Activated naive CD4-positive, alpha-beta T cell treated with Interleukin-2 at 50 U/mL for 16 hours (primary cell): ENCODE measurements at regions not wholly inside any gene's neighbourhood (a gene's known extent, or its start where the extent isn't known, plus 50 kb on each side); places are given as distances from the start of the nearest gene placed in this dataset.
"Not testable (repeated sequence)": the region's sequence is repeated elsewhere in the genome, so short reads cannot be mapped to it uniquely, and the experiment has no call there.

Experiments
- DNase-seq: peaks from one replicate; pipeline ENCODE4 v3.0.0-alpha.2; 2020

DNA sequence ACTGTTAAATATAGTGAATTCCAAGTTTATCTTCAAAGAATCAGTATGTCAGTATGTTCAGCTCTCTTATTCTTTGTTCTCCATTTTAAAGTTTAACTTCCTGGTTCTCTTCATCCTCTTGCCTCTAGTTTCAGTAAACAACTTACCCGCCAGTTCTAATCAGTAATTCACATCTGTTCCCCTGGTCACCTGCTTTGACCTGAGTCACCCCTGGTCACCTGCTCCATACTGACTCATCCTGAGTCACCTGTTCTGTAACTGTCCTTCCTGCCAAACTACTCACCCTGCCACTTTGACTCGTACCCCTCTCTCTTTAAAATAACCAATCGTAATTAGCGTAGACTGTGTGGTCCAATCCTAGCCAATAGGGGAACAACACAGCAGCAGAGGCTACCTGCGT, 992.7 kb upstream of the HS3ST1 start:
- no peak for DNase-seq

DNA sequence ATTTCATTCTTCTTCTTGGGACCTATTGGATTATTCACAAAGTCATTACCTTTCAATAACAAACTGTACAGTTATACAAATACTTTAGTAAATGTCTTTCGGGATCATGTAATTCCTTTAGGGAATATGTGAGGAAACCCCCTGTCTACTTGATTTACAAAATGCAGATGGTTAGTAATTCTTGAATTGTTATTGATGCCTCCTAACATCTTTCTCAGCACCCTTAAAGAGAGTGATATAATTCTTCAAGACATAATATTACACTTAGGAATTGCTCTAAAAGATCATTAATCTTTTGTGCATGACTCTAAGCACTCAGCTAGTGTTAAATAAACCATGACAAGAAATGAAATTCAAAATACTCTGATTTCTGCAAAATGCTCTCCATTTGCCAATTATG, 988.1 kb upstream of the HS3ST1 start:
- DNase-seq = no peak

DNA sequence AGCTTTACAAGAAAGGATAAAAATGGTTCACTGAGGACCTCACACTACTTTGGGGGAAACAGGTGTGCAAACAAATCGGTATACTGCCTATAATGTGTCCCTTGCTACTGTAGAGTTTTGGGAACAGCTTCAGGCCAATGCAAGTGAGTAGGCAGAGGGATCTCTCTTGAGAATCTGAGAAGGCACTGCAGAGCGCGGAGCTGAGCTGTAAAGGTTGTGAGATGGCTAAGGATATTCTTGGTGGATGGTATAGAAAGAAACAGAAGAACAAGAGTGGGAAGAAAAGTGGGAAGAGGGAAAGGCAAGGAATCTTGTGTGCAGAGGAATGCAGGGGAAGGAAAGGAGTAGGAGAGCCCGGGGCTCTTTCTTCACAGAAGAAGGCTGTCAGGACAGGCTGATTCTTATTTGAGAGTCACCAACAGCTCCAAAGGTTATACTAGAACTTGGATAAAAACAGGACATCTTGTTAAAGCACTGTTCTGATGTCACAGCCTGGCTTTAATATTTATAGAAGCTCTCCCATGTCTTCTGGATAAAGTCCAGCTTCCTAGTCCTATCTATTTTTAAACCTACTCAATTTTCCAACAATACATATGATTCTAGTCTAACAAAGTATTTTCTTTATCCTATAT, 985.6 kb upstream of the HS3ST1 start:
- DNase-seq = no peak

DNA sequence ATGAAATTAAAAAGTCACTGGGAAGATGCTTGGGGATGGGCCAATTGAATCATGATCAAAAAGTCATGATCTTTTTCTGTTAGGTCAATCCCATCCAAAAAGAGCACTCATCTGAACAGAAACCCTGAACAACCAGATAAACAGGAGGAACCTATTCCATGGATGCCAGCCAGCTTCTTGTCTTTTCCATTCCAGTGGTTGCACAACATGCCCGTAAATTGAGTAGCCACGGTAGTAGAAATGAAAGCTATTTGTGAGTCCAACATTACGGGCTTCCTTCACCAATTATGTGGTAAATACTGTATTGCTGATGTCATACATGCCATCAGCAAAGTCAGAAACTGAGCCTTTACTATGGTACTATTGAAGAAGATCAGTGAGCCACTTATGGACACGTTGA, 982.4 kb upstream of the HS3ST1 start:
- DNase-seq = no peak

DNA sequence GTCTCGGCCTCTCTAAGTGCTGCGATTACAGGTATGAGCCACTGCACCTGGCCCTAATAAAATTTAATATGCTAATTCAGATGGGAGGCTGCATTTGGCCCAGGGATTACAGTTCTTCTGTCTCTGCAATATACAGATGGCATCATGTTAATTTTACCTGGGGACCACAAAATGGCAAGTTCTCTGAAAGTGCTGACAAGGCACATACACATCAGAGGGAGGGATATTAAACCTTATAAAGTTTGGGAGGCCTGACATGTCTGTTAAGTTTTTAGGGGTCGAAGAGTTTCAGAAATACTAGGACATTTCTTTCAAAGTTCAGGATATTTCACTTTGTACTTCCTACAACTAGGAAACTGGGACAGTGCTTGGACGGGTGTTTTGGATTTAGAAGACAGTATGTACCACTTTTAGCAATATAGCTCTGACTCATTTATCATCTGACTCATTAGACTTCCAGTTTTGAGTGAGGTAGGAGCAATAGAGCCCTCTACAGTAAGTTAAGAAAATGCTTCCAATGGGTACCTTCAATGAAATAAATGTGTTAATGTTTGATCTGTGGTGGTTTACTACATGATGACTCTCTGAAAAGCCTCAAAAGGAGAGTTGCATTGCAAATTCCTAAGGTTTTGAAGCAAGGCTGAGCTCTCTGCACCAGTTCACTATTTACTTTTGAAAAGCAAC, 981.0 kb upstream of the HS3ST1 start:
- no peak for DNase-seq

DNA sequence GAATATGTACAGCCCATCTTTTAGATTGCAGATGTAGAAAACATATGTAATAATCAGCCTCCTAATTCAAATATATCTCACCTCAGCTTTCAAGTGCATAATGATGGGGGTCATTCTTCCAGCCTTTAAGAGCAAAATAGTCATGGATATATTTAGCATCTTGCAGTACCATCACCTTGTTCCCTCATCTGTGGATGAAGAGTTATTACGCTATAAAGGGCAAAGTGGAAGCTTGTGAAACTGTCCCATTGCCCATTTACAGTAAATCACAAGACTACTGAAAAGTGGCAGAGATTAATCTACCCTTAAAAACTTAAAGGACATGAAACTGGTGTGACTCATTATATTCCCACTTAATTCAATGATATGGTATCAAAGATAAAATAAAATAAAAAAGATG, 979.7 kb upstream of the HS3ST1 start:
- DNase-seq = no peak

DNA sequence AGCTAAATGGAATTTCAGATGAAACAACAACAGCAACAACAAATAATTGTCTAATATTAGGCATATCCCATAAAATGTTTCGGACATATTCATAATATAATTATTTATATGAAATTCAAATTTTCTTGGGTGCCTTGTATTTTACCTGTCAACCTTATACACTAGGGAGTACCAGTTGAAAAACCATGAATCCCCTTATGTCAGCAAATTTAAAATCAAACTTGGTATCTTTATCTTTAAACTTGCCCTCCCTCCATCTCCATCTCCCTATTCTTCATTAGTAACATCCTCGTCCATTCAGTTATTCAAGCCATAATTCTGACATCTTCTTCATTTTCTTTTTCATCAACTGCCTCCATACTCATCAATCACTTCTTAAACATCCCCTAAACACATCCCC, 974.5 kb upstream of the HS3ST1 start:
- DNase-seq = no peak

DNA sequence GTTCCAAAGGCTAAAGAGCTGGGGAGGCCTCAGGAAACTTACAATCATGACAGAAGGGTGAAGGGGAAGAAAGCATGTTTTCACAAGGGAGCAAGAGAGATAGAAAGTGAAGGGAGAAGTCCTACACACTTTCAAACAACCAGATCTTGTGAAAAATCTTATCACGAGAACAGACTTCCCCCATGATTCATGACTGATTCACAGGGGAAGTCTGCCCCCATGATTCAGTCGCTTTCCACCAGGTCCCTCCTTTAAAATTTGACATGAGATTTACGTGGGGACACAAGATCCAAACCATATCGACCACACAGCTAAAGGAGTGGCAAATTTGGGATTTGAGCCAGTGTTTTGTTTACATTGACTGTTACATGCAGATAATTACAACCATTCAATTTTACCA, 971.1 kb upstream of the HS3ST1 start:
- DNase-seq = no peak

DNA sequence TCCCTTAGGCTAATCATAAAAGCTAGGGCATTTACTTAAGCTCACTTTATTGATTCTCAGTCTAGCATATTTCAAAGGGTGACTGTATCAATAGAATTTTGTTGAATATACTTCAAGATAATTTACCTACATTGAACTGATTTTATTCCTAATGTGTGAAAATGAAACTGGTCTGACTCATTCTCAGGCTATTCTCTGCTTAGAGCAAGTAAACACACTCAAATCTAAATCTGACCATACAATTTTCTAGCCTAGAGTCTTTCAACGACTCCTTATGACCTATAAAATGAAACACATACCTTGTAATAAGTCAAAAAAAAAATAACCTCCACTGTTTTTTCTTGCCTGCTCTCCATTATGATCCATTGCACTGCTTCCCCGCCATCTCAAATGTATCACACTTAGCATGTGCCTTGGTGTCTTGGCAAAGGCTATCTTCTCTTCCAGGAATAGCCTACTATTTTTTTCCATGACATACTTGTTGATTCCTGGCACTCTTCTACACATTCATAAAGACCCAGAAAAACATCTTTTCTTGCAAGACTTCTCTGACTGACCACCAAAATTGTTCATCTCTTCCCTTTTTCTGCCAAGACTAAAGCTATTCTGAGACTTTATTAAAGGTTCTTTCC, 965.1 kb upstream of the HS3ST1 start:
- DNase-seq = no peak

DNA sequence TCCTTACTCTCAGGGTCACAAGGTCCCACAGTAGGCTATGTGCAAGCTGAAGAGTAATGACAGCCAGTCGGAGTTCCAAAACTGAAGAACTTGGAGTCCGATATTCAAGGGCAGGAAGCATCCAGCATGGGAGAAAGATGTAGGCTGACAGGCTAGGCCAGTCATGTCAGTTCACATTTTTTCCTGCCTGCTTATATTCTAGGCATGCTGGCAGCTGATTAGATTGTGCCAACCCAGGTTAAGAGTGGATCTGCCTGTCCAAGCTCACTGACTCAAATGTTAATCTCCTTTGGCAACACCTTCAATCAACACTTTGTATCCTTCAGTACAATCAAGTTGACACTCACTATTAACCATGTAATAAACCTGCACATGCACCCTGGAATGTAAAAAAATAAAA, 960.9 kb upstream of the HS3ST1 start:
- no peak for DNase-seq

DNA sequence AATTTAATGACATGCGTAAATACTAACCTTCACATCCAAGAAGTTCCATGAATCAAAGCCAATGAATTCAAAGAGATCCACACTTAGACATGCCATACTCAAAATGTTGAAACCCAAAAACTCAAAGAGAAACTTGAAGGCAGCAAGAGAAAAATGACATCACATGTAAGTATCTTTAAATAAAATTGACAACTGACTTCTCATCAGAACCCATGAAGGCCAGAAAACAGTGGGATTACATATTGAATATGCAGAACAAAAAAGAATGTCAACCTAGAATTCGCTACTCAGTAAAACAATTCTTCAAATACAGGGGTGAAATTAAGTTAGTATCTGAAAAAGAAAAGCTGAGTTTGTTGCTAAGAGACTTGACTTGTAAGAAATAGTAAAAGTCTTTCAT, 953.9 kb upstream of the HS3ST1 start:
- no peak for DNase-seq

DNA sequence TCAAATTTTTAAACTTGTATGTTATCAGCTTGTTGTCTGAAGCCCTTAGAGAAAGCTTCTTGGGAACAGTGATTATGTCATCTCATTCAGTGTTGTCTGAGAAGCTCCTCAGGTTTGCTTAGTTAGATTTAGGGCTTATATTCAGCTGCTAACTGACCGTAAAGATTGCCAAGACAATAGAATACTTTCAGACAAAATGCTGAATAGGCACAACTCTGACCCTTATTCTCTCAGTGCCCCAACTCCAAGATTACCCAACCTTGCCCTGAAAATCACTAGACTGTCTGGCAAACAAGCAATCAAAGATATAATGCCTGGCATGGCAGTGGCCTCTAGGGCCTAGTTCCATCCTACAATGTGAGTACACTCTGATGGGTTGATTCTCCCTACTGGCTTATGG, 950.5 kb upstream of the HS3ST1 start:
- no peak for DNase-seq

DNA sequence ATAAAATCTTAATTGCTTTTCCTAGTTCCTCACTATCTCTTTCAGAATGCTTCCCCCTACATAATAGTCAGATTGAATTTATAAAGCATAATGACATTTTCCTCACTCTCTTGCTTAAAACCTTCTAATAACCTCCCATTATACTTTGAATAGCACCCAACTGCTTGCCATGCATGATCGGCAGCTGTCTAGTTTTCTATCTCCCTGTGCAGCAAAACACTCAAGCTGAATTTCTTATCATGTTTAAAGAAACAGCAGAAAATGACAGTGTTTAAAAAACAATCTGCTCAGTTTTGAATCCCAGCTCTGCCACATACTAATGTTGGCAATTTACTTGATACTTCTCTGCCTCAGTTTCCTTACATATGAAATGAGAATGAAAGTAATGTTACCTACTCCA, 947.1 kb upstream of the HS3ST1 start:
- no peak for DNase-seq

DNA sequence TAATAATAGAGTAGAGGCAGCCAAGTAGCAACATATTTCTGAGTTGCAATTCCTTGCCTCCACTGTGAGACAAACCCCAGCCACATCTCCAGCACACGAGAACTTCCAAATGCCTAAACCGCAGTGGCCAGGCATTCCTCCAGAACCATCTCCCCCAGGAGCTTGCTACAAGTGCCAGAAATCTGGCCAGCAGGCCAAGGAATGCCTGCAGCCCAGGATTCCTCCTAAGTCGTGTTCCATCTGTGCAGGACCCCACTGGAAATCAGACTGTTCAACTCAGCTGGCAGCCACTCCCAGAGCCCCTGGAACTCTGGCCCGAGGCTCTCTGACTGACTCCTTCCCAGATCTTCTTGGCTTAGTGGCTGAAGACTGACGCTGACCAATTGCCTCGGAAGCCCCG, 937.2 kb upstream of the HS3ST1 start:
- DNase-seq = not testable (repeated sequence)

DNA sequence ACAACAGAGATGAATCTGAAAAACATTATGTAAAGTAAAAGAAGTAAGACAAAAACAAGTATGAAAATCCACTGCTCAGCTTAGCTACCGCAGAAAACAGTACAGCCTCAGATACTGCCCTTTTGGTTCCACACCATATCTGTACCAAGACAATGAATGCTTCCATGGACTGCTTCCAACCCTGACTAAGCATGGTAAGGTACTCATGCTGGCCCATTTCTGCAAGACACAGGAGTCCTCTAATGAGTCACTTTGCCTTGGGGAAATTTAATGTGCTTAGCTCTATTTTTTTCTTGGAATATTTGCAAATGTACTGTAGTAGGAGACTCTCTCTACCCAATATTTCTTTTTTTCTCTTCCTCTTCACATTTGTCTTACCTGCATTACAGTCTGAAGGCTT, 931.7 kb upstream of the HS3ST1 start:
- no peak for DNase-seq

DNA sequence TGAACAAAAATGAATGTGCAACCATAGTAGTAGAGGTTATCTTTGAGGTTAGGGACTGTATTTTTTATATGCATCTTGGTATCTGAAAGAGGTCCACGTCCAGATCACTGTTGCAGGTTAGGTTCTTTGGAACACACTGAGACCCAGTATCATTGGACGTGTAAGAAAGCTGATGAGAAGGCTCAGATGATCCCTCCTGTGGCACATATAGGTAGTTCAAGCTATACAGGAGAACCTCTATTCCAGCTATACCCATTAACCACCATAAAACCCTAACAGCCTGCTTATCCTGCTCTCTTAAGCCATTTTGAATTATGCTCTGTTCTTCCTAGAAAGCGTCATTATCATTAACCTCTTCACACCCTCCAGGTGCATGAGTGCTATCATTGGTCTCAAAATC, 930.7 kb upstream of the HS3ST1 start:
- DNase-seq = no peak

DNA sequence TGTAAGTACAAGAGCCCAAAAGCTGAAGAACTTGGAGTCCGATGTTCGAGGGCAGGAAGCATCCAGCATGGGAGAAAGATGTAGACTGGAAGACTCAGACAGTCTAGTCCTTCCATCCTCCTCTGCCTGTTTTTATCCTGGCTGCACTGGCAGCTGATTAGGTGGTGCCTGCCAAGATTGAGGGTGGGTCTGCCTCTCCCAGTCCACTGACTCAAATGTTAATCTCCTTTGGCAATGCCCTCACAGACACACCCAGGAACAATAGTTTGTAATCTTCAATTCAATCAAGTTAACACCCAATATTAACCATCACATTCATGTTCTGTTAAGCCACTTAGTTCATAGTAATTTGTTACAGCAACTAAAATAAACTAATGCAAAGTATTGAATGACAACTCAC, 904.4 kb upstream of the HS3ST1 start:
- DNase-seq = not testable (repeated sequence)

DNA sequence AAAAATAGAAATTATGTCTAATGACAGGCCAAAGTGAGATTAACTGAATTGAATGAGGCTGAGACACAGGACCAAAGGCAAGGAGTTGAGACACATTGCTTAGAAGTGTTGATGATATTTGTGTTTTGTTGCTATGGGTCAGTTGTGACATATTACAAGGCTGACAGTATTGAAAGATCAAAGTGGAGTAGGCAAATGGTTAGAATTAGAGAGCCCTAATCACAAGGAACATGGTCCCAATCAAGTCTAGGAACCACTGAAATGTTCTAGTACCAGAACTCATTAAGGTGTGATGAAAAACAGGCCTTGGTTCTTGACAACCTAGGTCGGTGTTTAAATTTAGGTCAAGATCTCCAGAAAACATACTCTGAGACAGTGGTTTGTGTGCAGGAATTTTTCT, 896.3 kb upstream of the HS3ST1 start:
- no peak for DNase-seq

DNA sequence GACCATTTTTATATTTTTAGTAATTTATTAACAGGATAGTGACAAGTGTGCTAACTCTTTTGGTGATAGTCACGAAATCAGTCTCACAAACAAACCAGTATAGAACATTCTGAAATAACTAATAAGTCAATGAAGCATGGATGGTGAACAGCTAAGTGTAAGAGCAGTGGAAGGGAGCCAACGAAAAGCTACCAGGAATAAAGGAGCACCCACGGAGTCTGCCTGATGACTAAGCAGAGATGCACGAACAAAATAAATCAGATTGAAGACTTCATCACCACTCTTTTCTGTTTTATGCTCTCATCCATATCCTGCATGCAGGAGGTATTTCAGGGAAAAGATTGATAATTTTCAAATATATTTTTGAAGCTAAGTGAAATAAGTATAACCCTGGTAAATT, 891.1 kb upstream of the HS3ST1 start:
- DNase-seq = no peak

DNA sequence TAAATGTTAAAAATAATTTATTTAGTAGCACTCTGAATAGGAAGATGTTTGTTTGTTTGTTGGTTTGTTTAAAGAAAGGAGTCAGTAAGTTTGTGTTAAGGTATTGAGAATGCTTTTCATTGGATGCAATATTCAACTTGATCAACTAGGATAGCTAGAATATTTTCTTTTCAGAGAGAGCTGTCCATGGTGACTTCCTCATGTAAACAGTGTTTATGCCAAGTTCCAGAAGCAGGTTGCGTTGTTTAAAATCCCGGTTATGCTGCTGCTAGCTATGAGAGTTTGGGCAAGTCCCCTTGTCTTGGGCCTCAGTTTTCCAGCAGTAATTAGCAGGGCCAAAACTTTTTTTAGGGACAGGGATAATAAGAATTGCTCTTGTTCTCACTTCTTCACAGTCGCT, 876.2 kb upstream of the HS3ST1 start:
- no peak for DNase-seq

DNA sequence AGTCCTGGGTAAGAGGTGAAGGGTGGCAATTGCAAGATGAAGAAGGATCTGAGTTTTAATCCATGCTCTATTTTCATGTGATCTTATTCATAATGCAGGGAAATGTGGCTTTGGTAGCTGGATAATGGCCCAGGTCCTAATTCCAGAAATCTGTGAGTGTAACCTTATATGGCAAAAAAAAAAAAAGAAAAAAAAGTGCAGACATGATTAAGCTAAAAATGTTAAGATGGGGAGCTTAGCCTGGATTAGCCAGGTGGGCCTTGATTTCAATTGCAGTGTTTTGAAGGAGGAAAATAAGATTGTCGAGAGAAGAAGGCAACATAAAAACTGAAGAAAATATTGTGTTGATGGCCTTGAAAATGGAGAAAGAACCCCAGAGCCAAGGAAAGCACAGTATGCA, 867.7 kb upstream of the HS3ST1 start:
- DNase-seq = no peak

DNA sequence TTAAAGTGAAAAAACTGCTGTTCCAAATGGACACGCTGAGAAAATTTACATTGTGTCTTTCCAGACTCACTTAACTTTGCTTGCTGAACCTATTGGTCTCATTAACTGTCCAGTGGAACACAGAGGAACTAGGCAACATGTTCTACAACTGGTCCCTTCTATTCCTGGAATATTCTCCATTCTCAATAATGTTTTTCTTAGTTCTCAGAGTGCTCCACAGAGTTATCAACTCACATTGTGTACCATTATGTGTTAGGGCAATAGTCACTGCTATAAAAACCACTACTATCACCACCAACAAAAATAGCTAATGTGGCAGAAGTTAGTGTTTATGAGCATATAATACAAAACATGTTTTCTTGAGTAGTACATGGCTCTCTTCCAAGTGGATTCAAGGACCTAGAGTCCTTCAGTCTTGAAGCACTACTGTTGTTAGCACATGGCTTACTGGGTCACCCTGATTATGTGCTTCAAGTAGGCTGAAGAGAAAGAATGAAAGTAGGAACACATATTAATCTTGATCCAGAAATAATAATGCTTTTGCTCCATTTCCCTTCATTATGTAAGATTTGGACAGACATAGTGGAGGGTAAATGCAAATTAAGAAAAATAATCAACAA, 865.3 kb upstream of the HS3ST1 start:
- no peak for DNase-seq

DNA sequence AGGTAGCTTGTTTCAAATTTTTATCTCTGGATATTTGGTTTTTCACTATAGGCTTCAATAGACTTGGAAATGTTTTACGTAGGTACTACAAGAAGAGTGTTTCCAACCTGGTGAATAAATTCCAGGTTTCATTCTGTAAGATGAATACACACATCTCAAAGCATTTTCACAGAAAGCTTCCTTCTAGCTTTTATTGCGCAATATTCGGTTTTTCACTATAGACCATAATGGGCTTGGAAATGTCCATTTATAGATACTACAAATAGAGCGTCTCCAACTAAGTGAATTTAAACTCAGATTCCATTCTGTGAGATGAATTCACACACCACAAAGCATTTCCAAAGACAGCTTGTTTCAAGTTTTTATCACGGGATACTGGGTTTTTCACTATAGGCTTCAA, 857.7 kb upstream of the HS3ST1 start:
- DNase-seq = no peak

DNA sequence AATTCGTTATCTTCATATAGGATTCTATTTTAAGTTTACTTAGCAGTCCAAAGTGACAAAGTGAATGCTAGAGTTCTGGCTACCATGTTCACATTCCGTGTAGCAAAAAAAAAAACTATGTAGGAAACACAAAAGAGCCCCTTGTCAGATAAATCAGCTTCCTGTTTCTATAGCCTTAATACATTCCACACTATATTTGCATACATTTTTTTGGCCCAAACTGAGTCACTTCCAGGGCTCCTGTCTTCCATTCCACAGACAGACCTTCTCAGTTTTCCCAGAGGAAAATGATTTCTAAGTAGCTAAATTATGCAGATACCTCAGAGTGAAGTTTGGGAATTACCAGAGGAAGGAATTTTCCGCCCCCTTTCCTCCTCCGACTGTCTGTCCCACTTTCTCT, 841.9 kb upstream of the HS3ST1 start:
- no peak for DNase-seq
